Body of pancreas (tissue), 4 donors: ENCODE measurements at regions not wholly inside any gene's neighbourhood (a gene's known extent, or its start where the extent isn't known, plus 50 kb on each side); places are given as distances from the start of the nearest gene placed in this dataset.

Source experiments
- CTCF ChIP-seq, 7 experiments: fragments of 450-650 bp in 4 of 7; fragments of 200-600 bp in 3 of 7; sonication (generic) in 3 of 7; IDR thresholded peaks; one replicate each; pipeline ENCODE4 v1.5.1; 2016 to 2019; ENCODE audit warnings: antibody characterized with exemption in 7 of 7
- POLR2A ChIP-seq, 3 donors: fragments of 450-650 bp; IDR thresholded peaks; one replicate each; pipeline ENCODE4 v1.6.1; 2016; ENCODE audit warnings: antibody characterized with exemption in 3 of 3, mild to moderate bottlenecking in 2 of 3

- no peak for TF ChIP-seq CTCF (IDR thresholded peaks at IDR 0.05)
- TF ChIP-seq POLR2A (IDR thresholded peaks at IDR 0.05), result no peak
Observed at GRCh38 chr5:74567411-74567995, 73.0 kb downstream of the ENC1 start.
